ENCODE measurements at regions not wholly inside any gene's neighbourhood (a gene's known extent, or its start where the extent isn't known, plus 50 kb on each side); places are given as distances from the start of the nearest gene placed in this dataset.

GRCh38 chr13:99059498-99060075 lies 81.7 kb upstream of the DOCK9 start (continued):
- TF ChIP-seq PREB (CRISPR knock-in tag; IDR thresholded peaks at IDR 0.05; ENCODE audit: borderline replicate concordance): no peak
- no peak for TF ChIP-seq ZNF281 (CRISPR knock-in tag; IDR thresholded peaks at IDR 0.05)
- TF ChIP-seq EMX1 (CRISPR knock-in tag; IDR thresholded peaks at IDR 0.05): no peak
- no peak for TF ChIP-seq CREB1 (CRISPR knock-in tag; IDR thresholded peaks at IDR 0.05)
- TF ChIP-seq ATF6 (CRISPR knock-in tag; IDR thresholded peaks at IDR 0.05): no peak
- no peak for TF ChIP-seq MLX (CRISPR knock-in tag; IDR thresholded peaks at IDR 0.05)
- no peak for TF ChIP-seq ERG (CRISPR knock-in tag; IDR thresholded peaks at IDR 0.05)
- no peak for TF ChIP-seq HMGXB4 (CRISPR knock-in tag; IDR thresholded peaks at IDR 0.05)
- TF ChIP-seq GABPB1 (CRISPR knock-in tag; IDR thresholded peaks at IDR 0.05): no peak
- TF ChIP-seq E2F1 (CRISPR knock-in tag; IDR thresholded peaks at IDR 0.05): no peak

- ATAC-seq: no peak
- no peak overlapping the region for H3K27ac Mint-ChIP-seq
- peaks cover 14% of the 10 kb centered on the region for H3K4me1 Mint-ChIP-seq
- no peaks in the 10 kb centered on the region for H3K27me3 Mint-ChIP-seq (ENCODE audit: low read depth)
- H3K4me3 Mint-ChIP-seq: no peak overlapping the region
- no peak for DNase-seq (ENCODE audit: low spot score)
- ChIA-PET POLR2A (no interaction called here), CTCF (interaction anchor here (0.7 kb wide), 1 partner anchor 118 kb away, joined by 3 read pairs; no protein-coding TSS in a partner anchor)
- no peaks in the 10 kb centered on the region for H3K36me3 Mint-ChIP-seq
- no peaks in the 10 kb centered on the region for H3K9me3 Mint-ChIP-seq
- no peak for TF ChIP-seq TP53 (CRISPR knock-in tag; IDR thresholded peaks at IDR 0.05)
- no peak for TF ChIP-seq JAZF1 (CRISPR knock-in tag; IDR thresholded peaks at IDR 0.05)
- TF ChIP-seq SMAD3 (CRISPR knock-in tag; IDR thresholded peaks at IDR 0.05; ENCODE audit: borderline replicate concordance): no peak
- TF ChIP-seq AR (CRISPR knock-in tag; IDR thresholded peaks at IDR 0.05): no peak
- no peak for TF ChIP-seq GABPB1 (CRISPR knock-in tag; IDR thresholded peaks at IDR 0.05)
- TF ChIP-seq MLX (CRISPR knock-in tag; IDR thresholded peaks at IDR 0.05): no peak
- TF ChIP-seq NR1H2 (CRISPR knock-in tag; IDR thresholded peaks at IDR 0.05): no peak
- TF ChIP-seq FOXP1 (CRISPR knock-in tag; IDR thresholded peaks at IDR 0.05; ENCODE audit: borderline replicate concordance): no peak
- no peak for TF ChIP-seq ZBTB43 (CRISPR knock-in tag; IDR thresholded peaks at IDR 0.05)
- TF ChIP-seq ZNF317 (CRISPR knock-in tag; IDR thresholded peaks at IDR 0.05; ENCODE audit: borderline replicate concordance, low read depth): no peak
- no peak for TF ChIP-seq NFE2L1 (CRISPR knock-in tag; IDR thresholded peaks at IDR 0.05)
Observed at GRCh38 chr13:99061411-99061810, 83.5 kb upstream of the DOCK9 start.

Data from WTC11 (cell line).